ENCODE measurements at regions not wholly inside any gene's neighbourhood (a gene's known extent, or its start where the extent isn't known, plus 50 kb on each side); places are given as distances from the start of the nearest gene placed in this dataset.

DNA sequence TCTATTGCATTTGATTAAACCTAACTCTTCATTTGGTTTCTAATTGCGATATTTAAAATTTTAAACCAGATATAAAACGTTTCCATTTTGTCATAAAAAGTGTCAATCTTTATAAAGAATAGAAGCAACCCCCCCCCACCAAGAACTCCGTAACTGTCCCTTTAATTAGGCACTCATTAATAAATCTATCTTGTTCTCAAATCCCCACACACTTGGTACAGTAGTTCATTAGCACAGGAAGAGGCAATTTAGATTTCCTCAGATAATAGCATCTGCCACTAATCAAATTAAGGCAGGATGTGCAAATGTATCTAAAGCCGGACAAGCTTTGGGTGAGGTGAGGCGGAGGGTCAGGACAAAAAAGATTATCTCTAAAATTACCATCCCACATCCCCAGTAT lies 1143.3 kb upstream of the AUTS2 start:
- DNase-seq (ENCODE audit: low spot score): no peak
- Histone ChIP-seq H3K9me3 (no peaks in the 10 kb centered on the region), H3K27me3 (peaks cover 0 to 3% of the 10 kb centered on the region in 2 donors), H3K4me1 (no peaks in the 10 kb centered on the region), H3K4me3 (no peak overlapping the region), H3K36me3 (no peaks in the 10 kb centered on the region), H3K27ac (no peak overlapping the region)
- TF ChIP-seq, protein P1, sequence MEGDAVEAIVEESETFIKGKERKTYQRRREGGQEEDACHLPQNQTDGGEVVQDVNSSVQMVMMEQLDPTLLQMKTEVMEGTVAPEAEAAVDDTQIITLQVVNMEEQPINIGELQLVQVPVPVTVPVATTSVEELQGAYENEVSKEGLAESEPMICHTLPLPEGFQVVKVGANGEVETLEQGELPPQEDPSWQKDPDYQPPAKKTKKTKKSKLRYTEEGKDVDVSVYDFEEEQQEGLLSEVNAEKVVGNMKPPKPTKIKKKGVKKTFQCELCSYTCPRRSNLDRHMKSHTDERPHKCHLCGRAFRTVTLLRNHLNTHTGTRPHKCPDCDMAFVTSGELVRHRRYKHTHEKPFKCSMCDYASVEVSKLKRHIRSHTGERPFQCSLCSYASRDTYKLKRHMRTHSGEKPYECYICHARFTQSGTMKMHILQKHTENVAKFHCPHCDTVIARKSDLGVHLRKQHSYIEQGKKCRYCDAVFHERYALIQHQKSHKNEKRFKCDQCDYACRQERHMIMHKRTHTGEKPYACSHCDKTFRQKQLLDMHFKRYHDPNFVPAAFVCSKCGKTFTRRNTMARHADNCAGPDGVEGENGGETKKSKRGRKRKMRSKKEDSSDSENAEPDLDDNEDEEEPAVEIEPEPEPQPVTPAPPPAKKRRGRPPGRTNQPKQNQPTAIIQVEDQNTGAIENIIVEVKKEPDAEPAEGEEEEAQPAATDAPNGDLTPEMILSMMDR (IDR thresholded peaks at IDR 0.05): no peak

DNA sequence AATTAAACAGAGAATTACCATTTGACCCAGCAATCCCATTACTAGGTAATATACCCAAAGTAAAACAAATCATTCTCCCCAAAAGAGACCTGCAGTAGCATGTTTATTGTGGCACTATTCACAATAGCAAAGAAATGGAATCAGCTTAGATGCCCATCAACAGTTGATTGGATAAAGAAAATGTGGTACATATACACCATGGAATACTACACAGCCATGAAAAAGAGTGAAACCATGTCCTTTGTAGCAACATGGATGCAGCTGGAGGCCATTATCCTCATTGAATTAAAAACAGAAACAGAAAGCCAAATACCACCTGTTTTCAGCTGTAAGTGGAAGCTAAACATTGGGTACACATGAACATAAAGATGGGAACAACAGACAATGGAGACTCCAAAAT lies 1141.8 kb upstream of the AUTS2 start:
- Histone ChIP-seq H3K4me3 (no peak overlapping the region), H3K36me3 (no peaks in the 10 kb centered on the region), H3K9me3 (no peaks in the 10 kb centered on the region), H3K4me1 (no peaks in the 10 kb centered on the region), H3K27ac (no peak overlapping the region), H3K27me3 (peaks cover 0 to 3% of the 10 kb centered on the region in 2 donors)
- no peak for DNase-seq (ENCODE audit: low spot score)
- TF ChIP-seq, protein P1 (IDR thresholded peaks at IDR 0.05): no peak

DNA sequence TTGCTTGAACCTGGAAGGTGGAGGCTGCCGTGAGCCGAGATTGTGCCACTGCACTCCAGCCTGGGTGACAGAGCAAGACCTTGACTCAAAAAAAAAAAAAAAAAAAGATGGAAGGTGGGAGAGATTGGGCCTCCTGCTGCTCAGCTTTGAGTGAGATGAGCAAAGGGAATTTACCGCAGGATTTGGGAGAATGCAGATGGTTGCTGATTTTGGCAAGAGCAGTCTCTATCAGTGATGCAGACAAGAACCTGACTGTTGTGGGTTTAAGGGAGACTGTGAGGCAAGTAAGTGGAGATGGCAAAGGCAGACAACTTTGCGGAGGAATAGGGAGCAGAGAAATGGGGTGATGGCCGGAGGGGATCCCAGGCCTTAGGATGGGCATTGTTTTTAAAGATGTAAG lies 1140.8 kb upstream of the AUTS2 start:
- Histone ChIP-seq H3K9me3 (no peaks in the 10 kb centered on the region), H3K4me3 (no peak overlapping the region), H3K27ac (no peak overlapping the region), H3K27me3 (peaks cover 0 to 3% of the 10 kb centered on the region in 2 donors), H3K4me1 (no peaks in the 10 kb centered on the region), H3K36me3 (no peaks in the 10 kb centered on the region)
- DNase-seq (ENCODE audit: low spot score): no peak
- TF ChIP-seq, protein P1 (IDR thresholded peaks at IDR 0.05): no peak

DNA sequence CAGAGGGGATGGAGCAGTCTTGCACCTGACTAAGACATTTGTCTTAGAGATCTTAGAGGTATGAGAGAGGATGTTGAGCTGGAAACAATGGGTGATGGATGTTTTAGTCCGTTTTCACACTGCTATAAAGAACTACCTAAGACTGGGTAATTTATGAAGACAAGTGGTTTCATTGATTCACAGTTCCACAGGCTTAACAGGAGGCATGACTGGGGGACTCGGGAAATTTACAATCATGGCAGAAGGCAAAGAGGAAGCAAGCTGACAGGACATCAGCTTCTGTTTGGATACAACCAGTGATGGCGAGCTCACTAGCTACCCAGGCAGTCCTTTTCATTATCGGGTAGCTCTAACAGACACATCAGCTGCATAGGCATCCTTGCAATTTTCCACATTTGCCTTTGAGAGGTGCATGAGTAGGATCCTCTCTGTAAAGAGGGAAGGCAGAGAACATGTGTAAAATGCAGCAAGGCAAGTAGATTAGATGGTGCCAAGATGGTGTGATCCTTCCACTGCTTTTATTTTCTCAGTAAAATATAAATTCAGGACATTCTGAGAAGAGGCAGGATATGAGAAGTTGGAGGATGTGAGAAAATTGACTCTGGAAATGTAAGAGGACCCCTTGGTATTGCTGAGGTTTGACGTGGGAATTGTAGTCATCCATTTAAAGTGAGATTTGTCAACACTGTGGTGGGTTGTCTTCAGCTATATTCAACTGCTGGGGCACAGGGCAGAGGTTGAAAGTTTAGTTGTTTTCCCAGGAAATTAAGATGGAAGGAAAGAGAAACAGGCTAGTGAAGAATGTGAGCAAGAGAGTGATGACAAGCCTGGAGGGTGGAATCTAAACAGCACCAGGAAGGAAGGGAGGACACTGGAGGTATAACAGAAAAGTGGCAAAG lies 1140.0 kb upstream of the AUTS2 start:
- Histone ChIP-seq H3K4me3 (no peak overlapping the region), H3K36me3 (no peaks in the 10 kb centered on the region), H3K9me3 (no peaks in the 10 kb centered on the region), H3K27ac (no peak overlapping the region), H3K27me3 (peaks cover 0 to 3% of the 10 kb centered on the region in 2 donors), H3K4me1 (no peaks in the 10 kb centered on the region)
- DNase-seq (ENCODE audit: low spot score): no peak
- TF ChIP-seq, protein P1 (IDR thresholded peaks at IDR 0.05): no peak

DNA sequence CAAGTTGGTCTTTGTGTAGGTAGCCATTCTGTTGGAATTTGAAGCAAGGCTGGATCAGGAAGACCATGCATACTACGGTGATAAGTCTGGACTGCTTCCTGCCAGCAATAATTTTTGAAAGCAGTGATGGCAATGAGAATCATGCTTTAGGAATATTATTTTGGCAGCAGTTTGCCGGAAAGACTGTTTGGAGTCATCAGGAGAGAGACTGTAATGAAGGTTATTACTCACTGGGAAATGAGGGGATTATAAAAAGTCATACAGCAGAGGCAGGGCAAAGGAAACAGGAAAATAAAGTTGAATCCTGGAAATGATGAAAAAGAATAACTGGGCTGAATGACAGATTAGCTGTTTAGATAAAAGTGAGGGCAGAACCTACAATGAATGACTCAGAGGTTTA lies 1136.8 kb upstream of the AUTS2 start:
- Histone ChIP-seq H3K27ac (no peak overlapping the region), H3K4me3 (no peak overlapping the region), H3K36me3 (no peaks in the 10 kb centered on the region), H3K4me1 (no peaks in the 10 kb centered on the region), H3K9me3 (no peaks in the 10 kb centered on the region), H3K27me3 (peaks cover 0 to 3% of the 10 kb centered on the region in 2 donors)
- TF ChIP-seq, protein P1 (IDR thresholded peaks at IDR 0.05): no peak
- no peak for DNase-seq (ENCODE audit: low spot score)
